H1 (cell line): ENCODE measurements at regions not wholly inside any gene's neighbourhood (a gene's known extent, or its start where the extent isn't known, plus 50 kb on each side); places are given as distances from the start of the nearest gene placed in this dataset.
A peak's percentile ranks its signal among the peaks of the same experiment; 100 is the strongest.

Experiments used
- CTCF ChIA-PET: fragments of 300-600 bp; sonication (Branson Sonifier 250); formaldehyde crosslinking; loops from one replicate; lab custom pipeline; 2021; ENCODE audit not compliant: partially characterized antibody; lab: Charles Lee
- POLR2A ChIA-PET: fragments of 300-600 bp; sonication (Branson Sonifier 250); formaldehyde crosslinking; loops from one replicate; lab custom pipeline; 2021; ENCODE audit warnings: inconsistent platforms; ENCODE audit not compliant: partially characterized antibody; lab: Charles Lee
- DNase-seq, 2 experiments: peaks; one replicate each; pipeline versions ENCODE4 v3.0.0 to v3.0.0-alpha.2; 2010 to 2022; ENCODE audit warnings: low spot score in 2 of 2, low read depth in 1 of 2, mixed read lengths in 1 of 2
- FAIRE-seq: peaks from 2 replicates; lab custom pipeline; 2011; peaks lifted over from hg19 to GRCh38; lab: Jason Lieb, UNC
- H2AFZ ChIP-seq: 2 replicates; pipeline ENCODE4 v1.8.1; 2012; ENCODE audit warnings: low read length, inconsistent platforms
- H2AK5ac ChIP-seq: 2 replicates; pipeline ENCODE4 v1.6.1; 2013; ENCODE audit warnings: low read depth, low read length
- H2BK120ac ChIP-seq: replicated peaks from 2 replicates; pipeline ENCODE3; 2013; ENCODE audit warnings: low read depth, low read length, inconsistent platforms
- H2BK12ac ChIP-seq: 2 replicates; pipeline ENCODE4 v1.6.1; 2013; ENCODE audit warnings: low read depth, low read length
- H2BK15ac ChIP-seq: 2 replicates; pipeline ENCODE4 v1.6.1; 2013; ENCODE audit warnings: low read length
- H2BK20ac ChIP-seq: 2 replicates; pipeline ENCODE4 v1.6.1; 2013; ENCODE audit warnings: low read length
- H2BK5ac ChIP-seq: 2 replicates; pipeline ENCODE4 v1.6.1; 2013; ENCODE audit warnings: low read depth, low read length
- H3K14ac ChIP-seq: 2 replicates; pipeline ENCODE4 v1.6.1; 2013; ENCODE audit warnings: inconsistent platforms; ENCODE audit not compliant: insufficient read length
- H3K18ac ChIP-seq: 2 replicates; pipeline ENCODE4 v1.6.1; 2013; ENCODE audit warnings: low read length; ENCODE audit errors: extremely low read depth
- H3K23ac ChIP-seq: 2 replicates; pipeline ENCODE4 v1.6.1; 2013; ENCODE audit warnings: inconsistent platforms; ENCODE audit not compliant: insufficient read length
- H3K23me2 ChIP-seq: 2 replicates; pipeline ENCODE4 v1.6.1; 2013; ENCODE audit warnings: low read depth, low read length
- H3K27ac ChIP-seq: 2 replicates; pipeline ENCODE4 v1.6.1; 2011; ENCODE audit warnings: low read depth, low read length, inconsistent platforms
- H3K27me3 ChIP-seq, 4 experiments: replicated peaks in 1 of 4; 1 replicate in 1 of 4; 2 replicates in 3 of 4; pipeline versions ENCODE4 v1.6.1 to v1.8.1; 2011 to 2013; ENCODE audit warnings: low read length in 3 of 4, mild to moderate bottlenecking in 3 of 4, inconsistent platforms in 2 of 4, mixed read lengths in 2 of 4, moderate library complexity in 1 of 4; ENCODE audit not compliant: control insufficient read depth in 3 of 4, insufficient read depth in 3 of 4; ENCODE audit errors: extremely low read depth in 1 of 4
- H3K36me3 ChIP-seq, 4 experiments: 2 replicates each; pipeline versions ENCODE4 v1.6.1 to v1.8.1; 2011 to 2013; ENCODE audit warnings: mild to moderate bottlenecking in 4 of 4, low read length in 3 of 4, moderate library complexity in 2 of 4, control low read depth in 1 of 4, inconsistent platforms in 1 of 4; ENCODE audit not compliant: insufficient read depth in 4 of 4, control insufficient read depth in 2 of 4
- H3K4ac ChIP-seq: replicated peaks from 2 replicates; pipeline ENCODE3; 2013; ENCODE audit warnings: low read length, low read depth, mixed read lengths, inconsistent platforms; ENCODE audit not compliant: insufficient read length
- H3K4me1 ChIP-seq, 4 experiments: replicated peaks in 1 of 4; 1 replicate in 1 of 4; 2 replicates in 3 of 4; pipeline versions ENCODE4 v1.6.1 to v1.8.1; 2011 to 2013; ENCODE audit warnings: low read length in 3 of 4, inconsistent platforms in 2 of 4, mixed read lengths in 1 of 4; ENCODE audit not compliant: insufficient read depth in 4 of 4, control insufficient read depth in 3 of 4
- H3K4me2 ChIP-seq, 2 experiments: 2 replicates each; pipeline versions ENCODE4 v1.6.1 to v1.8.1; 2011 to 2013; ENCODE audit warnings: low read depth in 2 of 2, low read length in 2 of 2, control low read depth in 1 of 2, inconsistent platforms in 1 of 2, mild to moderate bottlenecking in 1 of 2; ENCODE audit not compliant: insufficient read depth in 1 of 2
- H3K4me3 ChIP-seq, 4 experiments: fragments of 200-600, 300-600 bp in 1 of 4; sonication (generic), shearing (Covaris generic), sonication (Bioruptor Twin) in 1 of 4; 2 replicates each; pipeline versions ENCODE4 v1.5.1 to v1.8.1; 2011 to 2016; ENCODE audit warnings: low read length in 4 of 4, low read depth in 3 of 4, control low read depth in 2 of 4, inconsistent platforms in 2 of 4, mild to moderate bottlenecking in 2 of 4, mixed read lengths in 1 of 4, moderate library complexity in 1 of 4; ENCODE audit not compliant: insufficient read depth in 2 of 4; ENCODE audit errors: extremely low read depth in 1 of 4
- H3K56ac ChIP-seq: replicated peaks from 2 replicates; pipeline ENCODE3; 2013; ENCODE audit warnings: low read depth, mild to moderate bottlenecking, mixed read lengths, low read length, inconsistent platforms; ENCODE audit not compliant: insufficient read length
- H3K79me1 ChIP-seq: 2 replicates; pipeline ENCODE4 v1.6.1; 2013; ENCODE audit warnings: low read depth, low read length, control low read depth
- H3K79me2 ChIP-seq, 2 experiments: 2 replicates each; pipeline versions ENCODE4 v1.6.1 to v1.8.1; 2012 to 2013; ENCODE audit warnings: low read length in 2 of 2, mild to moderate bottlenecking in 2 of 2, inconsistent platforms in 1 of 2; ENCODE audit not compliant: insufficient read depth in 2 of 2, control insufficient read depth in 1 of 2
- H3K9ac ChIP-seq, 4 experiments: replicated peaks in 1 of 4; 1 replicate in 1 of 4; 2 replicates in 3 of 4; pipeline versions ENCODE4 v1.6.1 to v1.8.1; 2011 to 2013; ENCODE audit warnings: low read depth in 3 of 4, low read length in 3 of 4, control low read depth in 2 of 4, mild to moderate bottlenecking in 2 of 4, moderate library complexity in 2 of 4, inconsistent platforms in 1 of 4; ENCODE audit errors: extremely low read depth in 1 of 4
- H3K9me3 ChIP-seq, 2 experiments: 2 replicates each; pipeline versions ENCODE4 v1.6.1 to v1.8.1; 2012 to 2013; ENCODE audit warnings: mild to moderate bottlenecking in 2 of 2, moderate library complexity in 2 of 2, control low read depth in 1 of 2, inconsistent platforms in 1 of 2, low read depth in 1 of 2, low read length in 1 of 2, mixed read lengths in 1 of 2; ENCODE audit not compliant: insufficient read depth in 2 of 2
- H4K20me1 ChIP-seq, 2 experiments: replicated peaks in 1 of 2; 2 replicates each; pipeline versions ENCODE3 to v1.8.1; 2011 to 2013; ENCODE audit warnings: inconsistent platforms in 2 of 2, low read length in 2 of 2, mild to moderate bottlenecking in 1 of 2; ENCODE audit not compliant: insufficient read depth in 2 of 2, control insufficient read depth in 1 of 2
- H4K5ac ChIP-seq: 2 replicates; pipeline ENCODE4 v1.6.1; 2013; ENCODE audit warnings: low read length, low read depth, mixed read lengths, inconsistent platforms; ENCODE audit not compliant: insufficient read length
- H4K8ac ChIP-seq: 2 replicates; pipeline ENCODE4 v1.8.0; 2013; ENCODE audit warnings: mild to moderate bottlenecking, moderate library complexity, low read length, inconsistent platforms; ENCODE audit not compliant: insufficient read depth; ENCODE audit errors: extremely low read depth
- H4K91ac ChIP-seq: replicated peaks from 2 replicates; pipeline ENCODE3; 2013; ENCODE audit warnings: low read length, mixed read lengths, inconsistent platforms; ENCODE audit not compliant: insufficient read length
- RAD21 ChIP-seq, 2 experiments: IDR thresholded peaks in 1 of 2; conservative IDR thresholded peaks in 1 of 2; 2 replicates each; pipeline ENCODE4 v1.6.1; 2011; ENCODE audit warnings: low read depth in 2 of 2, low read length in 2 of 2, improper control_type of control experiment in 1 of 2, inconsistent platforms in 1 of 2, mild to moderate bottlenecking in 1 of 2, moderate library complexity in 1 of 2
- SP1 ChIP-seq: IDR thresholded peaks from 2 replicates; pipeline ENCODE4 v1.6.1; 2011; ENCODE audit warnings: low read depth, low read length
- WGBS, 2 experiments: shearing (Covaris generic) in 1 of 2; methylation state at CpG; one replicate each; pipeline versions ENCODE4 v1.1.6 to v1.1.7; 2013 to 2015; ENCODE audit warnings: low lambda C conversion rate in 2 of 2, mixed read lengths in 2 of 2, inconsistent platforms in 1 of 2, low coverage in 1 of 2, missing lambda C conversion rate in 1 of 2; ENCODE audit not compliant: insufficient replicate concordance in 2 of 2, insufficient coverage in 1 of 2, insufficient read length in 1 of 2; ENCODE audit errors: extremely low coverage in 1 of 2, missing lambda C conversion rate in 1 of 2; 5-methylcytosine and 5-hydroxymethylcytosine counted together
- TF ChIP-seq, protein P1 (sequence below): IDR thresholded peaks from 2 replicates; pipeline ENCODE4 v1.6.1; 2011; ENCODE audit warnings: low read depth, mild to moderate bottlenecking, low read length; ENCODE audit not compliant: insufficient read depth

DNA sequence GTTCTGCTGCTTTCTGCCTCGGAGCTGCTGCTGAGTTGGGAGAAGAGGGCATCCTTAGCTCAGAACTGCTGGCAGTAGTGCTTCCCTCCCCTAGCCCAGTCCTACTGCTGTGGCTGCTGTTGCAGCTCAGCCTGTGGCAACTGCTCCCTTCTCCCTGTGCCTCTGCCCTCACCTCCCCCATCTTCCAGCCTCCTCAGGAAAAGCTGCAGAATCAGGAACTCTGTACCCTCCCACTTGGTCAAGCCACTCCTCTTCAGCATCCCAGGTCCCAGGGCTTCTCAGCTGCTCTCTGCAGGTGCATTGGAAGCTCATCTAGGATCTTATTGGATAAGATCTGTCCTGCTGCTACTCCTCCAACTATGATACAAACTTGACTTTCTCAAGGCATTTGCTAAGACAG, 316.7 kb downstream of the BRINP2 start:
- Histone ChIP-seq H3K18ac (no peak overlapping the region), H3K4me2 (no peak overlapping the region), H3K14ac (no peak overlapping the region), H4K91ac (no peak overlapping the region), H3K27me3 (no peaks in the 10 kb centered on the region), H3K56ac (no peak overlapping the region), H2BK120ac (no peak overlapping the region), H3K9ac (no peak overlapping the region), H3K23me2 (peaks cover 2% of the 10 kb centered on the region; the same call in 1 of the 2 replicates), H2BK12ac (no peak overlapping the region), H4K5ac (no peak overlapping the region), H3K79me1 (no peaks in the 10 kb centered on the region), H3K9me3 (no peaks in the 10 kb centered on the region), H3K27ac (no peak overlapping the region), H2AFZ (no peak overlapping the region), H3K4me3 (no peak overlapping the region), H2BK5ac (no peak overlapping the region), H2AK5ac (no peak overlapping the region), H3K23ac (no peak overlapping the region), H3K36me3 (no peaks in the 10 kb centered on the region)
- POLR2A ChIA-PET, result no interaction called here
- peak; percentile 36 for FAIRE-seq
- TF ChIP-seq, protein P1, sequence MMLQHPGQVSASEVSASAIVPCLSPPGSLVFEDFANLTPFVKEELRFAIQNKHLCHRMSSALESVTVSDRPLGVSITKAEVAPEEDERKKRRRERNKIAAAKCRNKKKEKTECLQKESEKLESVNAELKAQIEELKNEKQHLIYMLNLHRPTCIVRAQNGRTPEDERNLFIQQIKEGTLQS, result no peak
- TF ChIP-seq RAD21 (IDR thresholded peaks at IDR 0.05 in 1 of 2, conservative IDR thresholded peaks at IDR 0.05 in 1 of 2; ENCODE audit: low read depth in 2 of 2, low read length in 2 of 2) (0 out of 4 replicates have a peak, but pooled peaks of 1 of the 2 experiments have one; percentile 13), SP1 (no peak)
- TF ChIP-seq, all 59 proteins: peak for 1
- no peak overlapping the region for H2BK20ac ChIP-seq
- CTCF ChIA-PET, result interaction anchor here (0.6 to 1.7 kb wide), 14 partner anchors 9 to 589 kb away, joined by 3 to 8 read pairs (median 3); no protein-coding TSS in a partner anchor
- no peak overlapping the region for H2BK15ac ChIP-seq
- 0 out of 7 replicates have a peak, but pooled peaks cover 0 to 3% (median 0%) of the 10 kb centered on the region in 4 experiments for H3K4me1 ChIP-seq
- DNase-seq, result peak; percentile 3 to 47
- no peaks in the 10 kb centered on the region for H3K79me2 ChIP-seq
- H4K20me1 ChIP-seq, result peaks cover 0 to 1% of the 10 kb centered on the region in 2 experiments
- no peak overlapping the region for H3K4ac ChIP-seq
- H4K8ac ChIP-seq, result no peak overlapping the region
- 83% methylated on average over 1 of the region's 1 CpG; no CpG with 5 or more reads in 1 of the 2 experiments for WGBS, 2 experiments
